HG03432 (cell line): ENCODE measurements at regions not wholly inside any gene's neighbourhood (a gene's known extent, or its start where the extent isn't known, plus 50 kb on each side); places are given as distances from the start of the nearest gene placed in this dataset.

Experiments
- ATAC-seq: cut with Tn5 transposase; IDR thresholded peaks from one replicate; pipeline ENCODE4 v1.9.1; 2021; ENCODE audit warnings: mild to moderate bottlenecking, moderate library complexity; ENCODE audit not compliant: unreplicated experiment

DNA sequence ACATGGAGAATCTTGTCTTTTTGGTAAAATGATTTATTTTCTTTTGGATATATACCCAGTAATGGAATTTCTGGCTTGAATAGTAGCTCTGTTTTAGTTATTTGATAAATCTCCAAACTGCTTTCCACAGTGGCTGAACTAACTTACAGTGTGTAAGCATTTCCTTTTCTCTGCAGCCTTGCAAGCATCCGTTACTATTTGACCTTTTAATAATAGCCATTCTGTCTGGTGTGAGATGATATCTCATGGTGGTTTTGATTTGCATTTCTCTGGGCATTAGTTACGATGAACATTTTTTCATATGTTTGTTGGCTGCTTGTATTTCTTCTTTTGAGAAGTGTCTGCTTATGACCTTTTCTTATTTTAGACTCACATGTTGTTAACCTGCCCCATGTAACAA lies 190.2 kb downstream of the GALR1 start:
- ATAC-seq = no peak

DNA sequence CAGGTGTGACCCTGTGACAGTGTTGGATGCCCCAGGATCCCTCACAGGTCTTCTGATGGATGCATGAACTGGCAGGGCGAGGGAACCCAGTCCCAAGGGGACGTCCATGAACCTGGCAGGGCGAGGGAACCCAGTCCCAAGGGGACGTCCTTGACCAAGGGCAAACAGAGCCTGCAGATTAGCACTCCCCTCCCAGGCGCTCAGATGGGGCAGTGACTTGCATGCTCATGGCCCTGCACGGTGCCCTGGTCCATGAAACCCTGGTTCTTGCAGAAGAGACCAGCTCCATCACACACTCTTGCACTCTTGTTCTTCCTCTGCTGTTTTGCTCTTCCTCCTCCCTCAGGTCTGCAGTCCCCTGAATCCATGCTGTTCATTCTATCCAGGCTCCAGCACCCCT lies 192.7 kb downstream of the GALR1 start:
- no peak for ATAC-seq

DNA sequence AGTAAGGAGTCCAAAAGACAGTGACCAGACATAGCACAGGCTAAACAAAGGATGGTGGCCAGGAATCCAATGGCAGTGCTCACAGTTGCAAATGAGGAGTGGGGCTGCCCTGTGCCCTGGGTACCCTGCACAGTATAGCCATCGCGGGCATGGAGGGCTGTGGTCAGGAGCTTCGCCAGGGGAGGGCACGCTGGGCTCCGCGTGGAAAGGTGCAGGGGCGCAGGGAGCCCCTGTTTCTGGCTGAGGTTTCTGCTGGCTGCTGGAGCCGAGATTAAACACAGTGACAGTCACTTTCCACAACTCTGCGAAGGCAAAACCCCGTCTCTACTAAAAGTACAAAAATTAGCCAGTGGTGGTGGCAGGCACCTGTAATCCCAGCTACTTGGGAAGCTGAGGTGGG lies 194.7 kb downstream of the GALR1 start:
- no peak for ATAC-seq

DNA sequence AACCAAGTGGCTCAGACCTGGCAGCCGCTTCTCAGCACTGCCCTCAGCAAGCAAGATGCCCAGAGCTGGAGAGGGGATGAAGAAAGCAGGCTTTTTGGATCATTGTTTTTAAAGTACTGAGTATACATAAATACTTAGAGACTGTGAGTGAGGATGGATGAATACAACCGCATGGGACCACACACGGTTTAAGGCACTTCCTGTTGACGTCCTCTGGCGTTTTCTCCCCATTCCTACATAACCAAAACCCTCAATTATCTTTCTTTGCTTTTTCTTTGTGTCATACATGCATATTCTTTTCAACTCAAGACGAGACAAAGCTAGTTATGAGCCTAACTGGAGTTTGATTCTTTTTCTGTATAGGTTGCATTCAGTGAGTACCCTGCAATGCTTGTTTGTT lies 198.4 kb downstream of the GALR1 start:
- no peak for ATAC-seq

DNA sequence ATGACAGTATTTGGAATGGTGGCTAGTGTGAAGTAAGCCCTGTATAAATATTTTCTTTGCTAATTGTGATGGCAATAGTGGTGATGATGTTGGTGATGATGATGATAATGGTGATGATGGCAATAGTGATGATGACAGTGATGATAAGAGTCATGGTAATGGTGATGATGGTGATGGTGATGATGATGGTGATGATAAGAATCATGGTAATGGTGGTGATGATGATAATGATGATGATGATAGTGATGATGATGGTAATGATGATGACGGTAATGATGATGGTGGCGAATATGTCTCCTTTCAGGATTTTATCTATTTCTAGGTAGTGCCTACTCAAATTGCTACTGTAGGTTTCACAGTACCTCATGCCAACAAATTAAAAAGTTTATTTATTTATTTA lies 205.4 kb downstream of the GALR1 start:
- no peak for ATAC-seq

DNA sequence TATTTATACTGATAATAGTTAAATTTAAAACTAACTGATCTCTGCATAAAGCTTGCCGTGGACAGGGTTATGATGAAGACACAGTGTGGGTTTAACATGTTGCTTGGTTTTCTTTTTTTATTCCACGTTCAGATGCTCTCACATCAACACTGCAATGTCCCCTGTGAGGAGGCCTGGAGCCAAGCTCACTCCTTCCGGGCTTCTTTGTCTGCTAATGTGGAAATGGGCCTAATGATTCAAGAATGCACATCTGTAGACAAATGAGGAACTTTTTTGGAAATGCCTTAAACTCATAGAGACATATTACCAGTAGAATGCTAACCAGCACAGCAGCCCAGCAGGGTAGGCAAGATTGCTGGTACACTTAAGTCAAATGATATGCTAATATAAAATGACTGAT lies 208.0 kb downstream of the GALR1 start:
- no peak for ATAC-seq

DNA sequence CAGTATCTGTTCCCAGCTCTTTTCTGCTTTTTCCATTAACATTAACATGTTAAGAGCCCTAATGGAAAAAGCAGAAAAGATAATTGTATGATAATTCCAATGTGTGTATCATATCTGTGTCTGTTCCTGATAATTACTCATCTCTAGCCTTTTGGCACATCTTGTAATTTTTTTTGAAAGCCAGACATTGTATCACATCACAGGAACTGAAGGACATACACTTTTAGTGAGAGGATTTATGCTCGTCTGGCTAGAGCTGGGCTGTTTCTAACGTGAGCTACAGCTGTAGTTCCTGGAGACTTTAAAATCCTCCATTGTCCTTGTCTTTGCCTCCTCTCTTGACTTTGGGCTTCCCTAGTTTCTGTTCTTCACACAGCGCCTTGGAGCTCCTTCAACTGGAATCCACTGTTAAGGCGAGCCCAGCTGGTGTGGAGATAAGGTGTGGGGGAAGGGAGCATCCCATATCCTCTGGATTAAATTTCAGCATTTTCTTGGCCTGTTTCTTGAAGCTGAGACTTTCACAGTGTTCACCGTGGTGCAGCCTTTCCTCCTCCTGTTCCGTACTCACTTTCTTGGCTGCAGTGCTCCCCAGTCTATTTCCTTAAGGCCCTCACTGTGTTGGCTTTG lies 211.5 kb downstream of the GALR1 start:
- no peak for ATAC-seq

DNA sequence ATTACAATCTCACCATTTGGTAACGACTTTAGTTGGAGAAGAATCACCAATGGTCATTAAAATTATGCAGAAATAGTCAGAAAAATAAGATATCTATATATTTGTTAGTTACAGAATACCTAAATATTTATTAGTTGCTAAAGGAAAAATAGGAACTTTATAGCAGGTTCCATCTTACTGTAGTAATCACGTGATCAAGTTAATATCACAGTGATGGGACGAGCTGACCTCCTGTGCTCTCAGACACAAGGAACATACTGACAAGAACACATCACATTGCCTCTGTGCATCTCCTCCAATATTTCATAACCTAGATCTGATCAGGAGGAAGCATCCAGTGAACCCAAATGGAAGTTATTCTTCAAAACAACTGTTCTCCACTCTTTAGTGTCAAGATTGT lies 215.3 kb downstream of the GALR1 start:
- ATAC-seq = no peak

DNA sequence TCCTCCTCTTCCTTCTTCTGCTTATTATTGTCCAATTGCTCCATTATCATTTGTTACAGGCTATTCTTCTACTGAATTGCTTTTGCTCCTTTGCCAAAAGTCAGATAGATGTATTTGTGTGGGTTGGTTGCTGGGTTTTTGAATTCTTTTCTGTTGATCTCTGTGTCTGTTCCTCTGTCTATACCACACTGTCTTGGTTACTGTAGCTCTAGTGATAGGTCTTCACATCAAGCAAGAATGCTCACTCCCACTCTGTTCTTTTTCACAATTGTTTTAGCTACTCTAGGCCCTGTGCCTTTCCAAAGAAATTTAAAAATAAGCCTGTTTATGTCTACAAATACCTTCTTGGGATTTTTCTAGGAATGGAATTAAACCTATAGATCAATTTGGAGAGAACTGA lies 217.2 kb downstream of the GALR1 start:
- no peak for ATAC-seq

DNA sequence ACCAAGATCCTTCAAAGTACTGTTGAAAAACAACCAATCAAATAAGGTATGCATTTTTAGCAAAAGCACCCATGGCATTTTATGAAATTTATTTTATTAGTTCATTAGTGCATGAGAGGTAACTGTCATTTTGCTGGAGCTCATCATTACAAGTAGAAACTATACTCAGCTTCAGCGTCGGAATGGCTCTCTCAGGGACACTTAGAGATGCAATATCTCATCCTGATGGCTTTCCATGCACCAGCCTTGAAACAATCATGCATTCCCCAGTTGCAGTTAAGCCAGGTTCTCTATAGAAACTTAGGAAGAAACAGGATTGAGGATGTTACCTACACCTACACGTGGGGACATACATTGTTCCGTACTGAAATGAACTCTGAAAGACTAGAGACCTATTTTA lies 219.5 kb downstream of the GALR1 start:
- ATAC-seq = no peak

DNA sequence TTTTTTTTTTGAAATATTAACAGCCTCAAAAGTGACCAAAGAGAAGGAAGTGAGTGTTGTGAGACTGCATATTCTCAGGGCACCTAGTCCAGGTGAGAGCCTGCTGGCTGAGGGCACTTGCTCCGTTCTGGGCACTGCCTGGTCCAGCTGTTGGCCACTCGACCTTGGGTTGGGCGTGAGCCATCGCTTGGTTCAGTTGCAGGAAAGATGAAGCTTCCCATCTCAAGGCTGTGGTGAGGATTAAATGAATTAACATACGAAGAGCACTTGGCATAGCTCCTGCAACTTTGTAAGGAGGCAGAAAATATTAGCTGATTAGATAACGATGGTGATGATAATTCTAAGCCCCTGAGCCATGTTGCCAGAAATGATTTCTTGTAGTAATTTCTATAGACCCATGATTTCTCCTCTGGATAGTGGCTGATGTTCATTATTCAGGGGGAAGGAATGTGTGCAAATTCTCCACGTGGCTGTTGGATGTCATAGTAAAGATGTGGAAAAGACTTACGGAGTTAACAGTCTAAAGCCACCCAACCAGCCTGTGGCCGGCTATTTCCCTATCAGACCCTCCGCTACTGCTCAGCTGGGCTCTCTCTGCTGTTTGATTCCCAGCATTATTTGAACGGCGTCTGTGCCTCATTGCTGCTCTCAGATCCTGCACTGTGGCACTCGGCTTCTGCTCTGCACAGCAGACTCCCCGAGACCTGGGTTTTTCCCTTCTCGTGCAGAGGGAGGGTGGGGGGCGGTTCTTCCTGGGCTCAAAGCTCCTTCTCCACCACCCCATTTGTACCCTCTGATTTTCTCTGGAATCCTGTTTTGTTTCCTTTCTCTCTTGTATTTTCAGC lies 221.1 kb downstream of the GALR1 start:
- no peak for ATAC-seq

DNA sequence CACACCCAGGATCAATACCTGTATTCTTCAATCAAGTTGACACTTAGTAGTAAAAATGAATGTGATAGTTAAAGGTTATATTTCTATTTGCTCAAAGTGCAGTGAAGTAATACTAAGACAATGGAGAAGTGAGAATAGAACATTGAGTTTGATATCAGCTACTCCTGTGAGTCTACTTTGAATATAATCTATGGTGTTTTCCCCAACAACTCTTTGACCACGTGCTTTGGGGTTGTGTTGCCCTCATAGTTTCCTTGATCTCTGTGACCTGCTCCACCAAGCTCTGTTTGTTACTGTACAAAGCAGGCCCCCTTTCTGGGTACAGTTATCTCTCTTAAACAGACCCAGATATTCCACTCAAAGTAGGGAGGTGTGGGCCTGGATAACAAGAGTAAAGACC lies 222.9 kb downstream of the GALR1 start:
- ATAC-seq = no peak

DNA sequence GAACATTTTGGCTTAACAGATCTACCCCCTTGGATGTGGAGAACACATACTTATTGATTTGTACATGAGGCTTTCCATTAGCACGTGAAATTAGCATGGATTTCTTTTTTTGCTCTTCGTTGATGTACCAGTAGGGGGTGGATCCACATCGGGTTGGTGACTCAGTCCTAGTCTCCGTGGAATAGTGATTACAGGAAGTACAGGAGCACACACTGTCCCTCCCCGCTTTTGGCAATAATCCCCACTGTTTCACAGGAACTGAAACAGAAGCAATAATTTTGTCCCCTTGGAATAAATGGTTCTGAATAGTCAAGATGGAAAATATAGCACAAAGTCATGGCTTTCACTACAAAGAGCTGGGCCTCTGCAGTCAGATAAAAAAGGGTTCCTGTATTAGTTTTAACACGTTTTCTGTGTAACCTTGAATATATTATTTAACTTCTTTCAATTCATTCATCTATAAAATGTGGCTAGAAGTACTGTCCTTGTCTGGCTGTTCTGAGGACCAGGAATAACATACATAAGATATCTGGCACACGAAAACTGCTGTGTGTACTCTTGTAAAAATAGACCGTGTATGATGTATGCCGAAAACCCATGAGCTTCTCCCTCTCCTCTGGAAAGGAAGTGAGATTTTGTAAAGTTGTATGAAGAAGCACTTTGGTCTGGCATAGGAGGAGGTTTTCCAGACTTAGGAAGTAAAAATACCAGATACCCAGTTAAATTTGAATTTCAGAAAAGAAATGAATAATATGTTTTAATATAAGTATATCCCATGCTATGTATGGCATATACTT lies 229.2 kb downstream of the GALR1 start:
- no peak for ATAC-seq

DNA sequence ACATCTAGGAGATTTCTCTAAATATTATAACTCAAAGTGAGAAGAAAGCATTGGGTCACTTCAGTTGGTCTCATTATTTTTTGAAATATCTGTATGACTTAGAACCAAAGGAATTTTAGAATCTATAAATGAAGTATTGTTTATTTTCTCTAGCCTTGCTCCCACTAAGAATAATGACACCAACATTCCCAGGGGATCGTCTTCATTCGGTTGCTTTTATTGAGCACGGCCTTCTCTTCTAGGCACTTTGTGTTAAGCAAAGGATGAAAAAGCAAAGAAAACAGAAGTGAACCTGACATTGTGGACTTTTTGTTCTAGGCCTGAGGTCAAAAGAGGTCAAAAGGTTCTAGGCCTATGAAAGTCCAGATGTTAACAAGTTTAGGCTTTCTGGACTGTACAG lies 231.9 kb downstream of the GALR1 start:
- ATAC-seq = no peak

DNA sequence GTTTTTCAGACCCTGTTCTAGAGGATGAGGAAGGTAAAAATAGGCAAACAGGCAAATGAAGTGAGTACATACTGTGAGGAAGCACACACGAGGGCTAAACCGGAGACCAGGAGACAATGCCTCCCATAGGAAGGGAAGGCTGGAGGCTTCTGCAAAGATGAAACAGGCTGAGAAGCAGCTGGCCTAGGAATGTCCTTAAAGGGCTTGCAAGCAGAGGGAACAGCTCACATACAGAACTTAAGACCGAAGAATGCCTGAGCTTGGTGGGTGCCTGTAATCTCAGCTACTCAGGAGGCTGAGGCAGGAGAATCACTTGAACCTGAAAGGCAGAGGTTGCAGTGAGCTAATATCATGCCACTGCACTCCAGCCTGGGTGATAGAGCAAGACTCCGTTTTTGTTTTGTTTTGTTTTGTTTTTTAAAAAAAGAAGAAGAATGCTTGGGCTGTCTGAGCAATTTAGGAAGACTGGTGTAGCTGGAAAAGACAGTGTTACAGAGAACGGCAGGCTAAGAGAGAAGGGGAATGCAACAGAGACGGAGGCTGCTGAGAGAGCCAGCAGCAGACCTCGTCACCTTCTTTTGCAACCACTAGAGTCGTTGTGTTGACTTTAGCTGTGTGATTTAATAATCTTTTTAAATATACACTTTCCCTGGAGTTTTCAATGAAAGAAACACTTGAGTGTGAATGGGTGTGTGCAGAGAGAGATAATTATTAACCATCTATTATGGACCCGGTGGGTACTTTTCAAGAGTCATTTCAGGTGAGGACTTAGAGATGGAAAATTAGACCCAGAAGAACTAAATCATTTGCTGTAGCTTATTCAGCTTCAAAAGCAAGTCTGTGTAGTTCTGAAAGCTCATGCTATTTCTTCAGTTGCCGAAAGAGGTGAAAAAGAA lies 232.8 kb downstream of the GALR1 start:
- no peak for ATAC-seq

DNA sequence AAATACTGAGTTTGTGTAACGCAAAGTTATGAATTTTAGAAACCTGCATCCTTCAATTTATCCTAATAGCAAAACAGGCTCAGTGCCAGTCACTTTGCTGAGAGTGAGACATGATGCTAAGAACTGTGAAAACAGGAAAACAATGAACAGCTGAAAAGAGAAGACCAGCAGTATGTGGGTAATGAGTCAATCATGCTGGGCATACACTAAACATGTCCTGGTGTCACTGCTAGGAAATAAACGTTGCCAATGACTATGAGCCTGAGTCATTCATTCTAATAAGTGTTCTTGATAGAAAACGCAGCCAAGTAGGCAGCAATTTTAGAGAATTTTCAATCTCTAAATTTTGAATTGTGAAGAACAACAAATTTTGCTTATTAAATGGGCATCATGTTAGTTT lies 237.3 kb downstream of the GALR1 start:
- ATAC-seq = no peak

DNA sequence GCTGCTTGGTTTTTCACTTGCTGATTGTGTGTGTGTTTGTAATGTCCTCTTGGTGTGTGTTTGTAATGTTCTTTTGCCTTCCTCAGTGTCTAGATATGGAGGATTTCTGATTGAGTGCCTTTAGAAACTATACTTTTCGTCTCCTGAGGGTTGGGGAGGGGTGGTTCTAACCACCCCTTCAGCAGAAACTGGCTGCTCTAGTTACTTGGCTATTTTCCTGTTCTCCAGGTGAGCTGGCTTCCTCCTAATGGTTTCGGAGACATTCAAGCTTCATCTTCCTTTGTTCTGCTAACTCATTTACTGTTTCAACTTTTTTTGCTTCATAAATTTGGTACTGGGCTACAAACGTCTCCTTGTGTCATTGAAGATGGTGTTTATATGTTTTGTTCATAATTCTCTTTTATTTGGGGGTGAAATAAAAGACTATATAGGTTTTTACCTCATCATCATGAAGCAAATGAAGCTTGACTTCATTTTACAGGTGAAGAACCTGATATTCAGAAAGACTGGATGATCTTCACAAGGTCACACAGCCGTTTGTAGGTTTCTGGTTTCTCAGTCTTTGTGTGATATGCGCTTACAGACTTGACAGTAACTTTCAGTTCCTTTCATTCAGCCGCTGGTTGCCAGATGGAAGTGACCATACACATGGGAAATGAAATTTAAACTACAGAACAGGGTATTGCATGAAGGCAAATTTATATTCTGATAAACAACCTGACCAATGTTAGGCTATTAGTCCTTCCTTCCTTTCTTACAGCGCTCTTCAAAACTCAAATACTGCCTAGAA lies 238.5 kb downstream of the GALR1 start:
- ATAC-seq = no peak

DNA sequence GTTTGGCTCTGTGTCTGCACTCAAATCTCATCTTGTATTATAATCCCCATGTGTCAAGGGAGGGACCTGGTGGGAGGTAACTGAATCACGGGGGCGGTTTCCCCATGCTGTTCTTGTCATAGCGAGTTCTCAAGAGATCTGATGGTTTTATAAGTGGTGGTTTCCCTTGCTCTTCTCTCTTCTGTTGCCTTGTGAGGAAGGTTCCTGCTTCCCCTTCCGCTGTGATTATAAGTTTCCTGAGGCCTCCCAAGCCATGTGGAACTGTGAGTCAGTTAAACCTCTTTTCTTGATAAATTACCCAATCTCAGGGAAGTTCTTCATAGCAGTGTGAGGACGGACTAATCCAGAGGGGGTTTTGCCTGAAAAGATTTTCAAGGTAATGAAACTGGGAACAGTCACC lies 245.4 kb downstream of the GALR1 start:
- ATAC-seq = no peak

DNA sequence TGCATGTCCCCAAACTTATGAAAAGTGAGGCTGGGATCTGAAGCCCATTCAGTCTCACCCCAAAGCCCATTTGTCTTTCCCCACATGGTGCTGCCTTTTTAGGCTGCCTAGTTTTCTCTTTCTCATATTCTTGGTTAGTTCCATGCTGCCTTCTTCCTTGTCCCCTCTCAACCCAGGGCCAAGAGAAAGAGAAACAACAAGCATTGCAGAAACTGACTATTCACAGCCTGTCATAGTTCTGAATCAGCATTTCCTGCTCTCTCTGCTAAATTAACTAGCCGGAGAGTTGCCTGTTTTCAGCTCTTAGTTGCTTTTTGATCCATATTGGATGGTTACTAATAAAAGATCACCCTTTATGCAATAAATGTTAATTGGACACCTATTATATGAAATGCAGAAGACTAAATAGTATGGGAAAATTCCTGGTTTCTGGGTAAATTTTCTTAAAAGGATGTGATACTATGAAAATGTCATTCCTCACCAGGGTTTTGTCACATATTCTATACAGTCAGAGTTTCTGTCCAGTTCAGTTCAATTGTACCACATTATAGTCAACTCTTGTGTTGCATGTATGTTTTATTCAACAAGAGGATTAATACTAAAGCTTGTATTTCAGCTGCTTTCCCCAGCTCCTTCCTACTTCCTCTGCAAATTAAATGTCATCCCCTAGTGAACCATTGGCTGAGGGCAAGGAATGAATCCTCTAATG lies 246.5 kb downstream of the GALR1 start:
- no peak for ATAC-seq

DNA sequence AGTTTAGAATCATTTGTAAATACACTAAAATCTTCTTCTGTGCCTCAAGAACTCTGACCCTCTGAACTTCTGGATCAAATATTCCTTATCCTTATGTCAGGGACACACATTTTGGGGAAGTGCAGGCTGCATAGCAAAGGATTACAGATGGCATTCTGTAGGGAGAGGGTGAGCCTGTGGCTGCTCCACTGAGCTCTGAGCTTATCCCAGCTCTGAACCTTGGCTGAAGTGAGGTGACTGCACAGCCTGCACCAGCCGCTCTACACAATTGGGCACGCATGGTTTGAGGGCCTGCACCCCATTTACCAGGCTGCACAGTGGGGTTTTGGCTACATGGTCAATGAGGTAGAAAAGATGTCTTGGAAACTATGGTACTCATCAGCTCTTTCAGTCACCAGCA lies 251.6 kb downstream of the GALR1 start:
- ATAC-seq = no peak
